ENCODE measurements at regions not wholly inside any gene's neighbourhood (a gene's known extent, or its start where the extent isn't known, plus 50 kb on each side); places are given as distances from the start of the nearest gene placed in this dataset.

GRCh38 chr20:22429175-22430153 lies 154.9 kb downstream of the FOXA2 start (continued):
- TF ChIP-seq RAD51 (IDR thresholded peaks at IDR 0.05; ENCODE audit: borderline replicate concordance) (no peak), FOXK1 (CRISPR knock-in tag; IDR thresholded peaks at IDR 0.05; ENCODE audit: borderline replicate concordance, low read depth) (peak; percentile 88), POLR2AphosphoS2 (IDR thresholded peaks at IDR 0.05; ENCODE audit: low read depth, low read length) (no peak), ZBTB40 (IDR thresholded peaks at IDR 0.05) (no peak), ZBTB40 (CRISPR knock-in tag; IDR thresholded peaks at IDR 0.05) (peak; percentile 63; the same call in 1 of the 2 replicates), CC2D1A (CRISPR knock-in tag; IDR thresholded peaks at IDR 0.05) (0 out of 2 replicates have a peak, but pooled peaks have one; percentile 8), CENPBD1 (CRISPR knock-in tag; IDR thresholded peaks at IDR 0.05; ENCODE audit: borderline replicate concordance, low read depth) (0 out of 2 replicates have a peak, but pooled peaks have one; percentile 17), SMAD1 (CRISPR knock-in tag; IDR thresholded peaks at IDR 0.05; ENCODE audit: borderline replicate concordance, low read depth) (no peak), NCOA1 (CRISPR knock-in tag; IDR thresholded peaks at IDR 0.05) (no peak), AHR (CRISPR knock-in tag; IDR thresholded peaks at IDR 0.05) (0 out of 2 replicates have a peak, but pooled peaks have one; percentile 62), PLRG1 (conservative IDR thresholded peaks at IDR 0.05) (no peak), PITX1 (CRISPR knock-in tag; IDR thresholded peaks at IDR 0.05) (peak; percentile 79; the same call in 1 of the 2 replicates), ZFP36 (IDR thresholded peaks at IDR 0.05; ENCODE audit: borderline replicate concordance, low read depth, low read length, partially characterized antibody) (no peak), ZNF776 (CRISPR knock-in tag; IDR thresholded peaks at IDR 0.05) (no peak), KLF13 (CRISPR knock-in tag; IDR thresholded peaks at IDR 0.05) (no peak)
- TF ChIP-seq, protein P1, sequence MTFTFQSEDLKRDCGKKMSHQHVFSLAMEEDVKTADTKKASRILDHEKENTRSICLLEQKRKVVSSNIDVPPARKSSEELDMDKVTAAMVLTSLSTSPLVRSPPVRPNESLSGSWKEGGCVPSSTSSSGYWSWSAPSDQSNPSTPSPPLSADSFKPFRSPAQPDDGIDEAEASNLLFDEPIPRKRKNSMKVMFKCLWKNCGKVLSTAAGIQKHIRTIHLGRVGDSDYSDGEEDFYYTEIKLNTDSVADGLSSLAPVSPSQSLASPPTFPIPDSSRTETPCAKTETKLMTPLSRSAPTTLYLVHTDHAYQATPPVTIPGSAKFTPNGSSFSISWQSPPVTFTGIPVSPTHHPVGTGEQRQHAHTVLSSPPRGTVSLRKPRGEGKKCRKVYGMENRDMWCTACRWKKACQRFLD (CRISPR knock-in tag; IDR thresholded peaks at IDR 0.05; ENCODE audit: borderline replicate concordance) = no peak
- TF ChIP-seq, protein P2, sequence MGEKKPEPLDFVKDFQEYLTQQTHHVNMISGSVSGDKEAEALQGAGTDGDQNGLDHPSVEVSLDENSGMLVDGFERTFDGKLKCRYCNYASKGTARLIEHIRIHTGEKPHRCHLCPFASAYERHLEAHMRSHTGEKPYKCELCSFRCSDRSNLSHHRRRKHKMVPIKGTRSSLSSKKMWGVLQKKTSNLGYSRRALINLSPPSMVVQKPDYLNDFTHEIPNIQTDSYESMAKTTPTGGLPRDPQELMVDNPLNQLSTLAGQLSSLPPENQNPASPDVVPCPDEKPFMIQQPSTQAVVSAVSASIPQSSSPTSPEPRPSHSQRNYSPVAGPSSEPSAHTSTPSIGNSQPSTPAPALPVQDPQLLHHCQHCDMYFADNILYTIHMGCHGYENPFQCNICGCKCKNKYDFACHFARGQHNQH (CRISPR knock-in tag; IDR thresholded peaks at IDR 0.05) = peak; percentile 83; the same call in 1 of the 2 replicates

Measured in HepG2 (cell line).